ENCODE measurements at regions not wholly inside any gene's neighbourhood (a gene's known extent, or its start where the extent isn't known, plus 50 kb on each side); places are given as distances from the start of the nearest gene placed in this dataset.
A peak's percentile ranks its signal among the peaks of the same experiment; 100 is the strongest.

DNA sequence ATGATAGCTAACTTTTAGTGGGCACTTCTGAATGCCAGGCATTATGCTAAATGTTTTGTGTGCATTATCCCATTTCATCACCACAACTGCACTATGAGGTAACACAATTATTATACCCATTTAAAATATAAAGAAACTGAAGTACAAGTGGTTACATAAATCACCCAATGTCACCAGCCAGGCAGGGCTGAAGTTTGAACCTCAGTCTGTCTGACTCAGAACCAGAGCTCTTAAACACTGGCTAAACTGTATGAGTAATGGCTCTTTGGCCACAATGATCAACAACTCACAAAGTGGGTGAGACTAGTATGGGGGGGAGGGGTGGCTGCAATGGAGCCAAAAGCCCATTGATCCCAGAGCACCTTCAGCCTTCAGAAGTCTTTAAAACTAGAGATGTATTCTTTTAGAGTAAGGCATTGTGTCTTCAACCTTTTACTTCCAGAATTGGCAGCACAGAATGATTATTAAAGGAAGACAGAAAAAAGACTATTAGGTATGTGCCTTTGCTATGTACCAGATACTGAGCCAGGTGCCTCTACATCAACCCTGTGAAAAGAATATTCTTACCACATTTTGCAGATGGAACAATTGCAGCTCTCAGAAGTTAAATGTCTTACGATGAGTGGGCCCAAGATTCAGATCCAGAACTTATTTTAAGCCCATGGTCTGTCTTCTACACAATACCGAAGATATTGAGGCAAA is 166.9 kb downstream of the UACA start:
- Histone ChIP-seq H3K4me1 (no peaks in the 10 kb centered on the region), H3K36me3 (no peaks in the 10 kb centered on the region), H3K27ac (no peak overlapping the region), H3K9me3 (peaks cover 0 to 2% (median 0%) of the 10 kb centered on the region in 4 donors), H3K4me3 (no peak overlapping the region), H3K27me3 (peaks cover 0 to 3% (median 0%) of the 10 kb centered on the region in 4 donors)
- whole genome bisulfite sequencing, 2 donors = 82 to 90% methylated on average over 2 of the region's 2 CpGs
- FAIRE-seq (no peak), DNase-seq (no peak), ATAC-seq (peak in 1 of 4 donors; percentile 37)
- intact Hi-C loops (cut with DNase I) = no loop called here
- TF ChIP-seq, protein P1, sequence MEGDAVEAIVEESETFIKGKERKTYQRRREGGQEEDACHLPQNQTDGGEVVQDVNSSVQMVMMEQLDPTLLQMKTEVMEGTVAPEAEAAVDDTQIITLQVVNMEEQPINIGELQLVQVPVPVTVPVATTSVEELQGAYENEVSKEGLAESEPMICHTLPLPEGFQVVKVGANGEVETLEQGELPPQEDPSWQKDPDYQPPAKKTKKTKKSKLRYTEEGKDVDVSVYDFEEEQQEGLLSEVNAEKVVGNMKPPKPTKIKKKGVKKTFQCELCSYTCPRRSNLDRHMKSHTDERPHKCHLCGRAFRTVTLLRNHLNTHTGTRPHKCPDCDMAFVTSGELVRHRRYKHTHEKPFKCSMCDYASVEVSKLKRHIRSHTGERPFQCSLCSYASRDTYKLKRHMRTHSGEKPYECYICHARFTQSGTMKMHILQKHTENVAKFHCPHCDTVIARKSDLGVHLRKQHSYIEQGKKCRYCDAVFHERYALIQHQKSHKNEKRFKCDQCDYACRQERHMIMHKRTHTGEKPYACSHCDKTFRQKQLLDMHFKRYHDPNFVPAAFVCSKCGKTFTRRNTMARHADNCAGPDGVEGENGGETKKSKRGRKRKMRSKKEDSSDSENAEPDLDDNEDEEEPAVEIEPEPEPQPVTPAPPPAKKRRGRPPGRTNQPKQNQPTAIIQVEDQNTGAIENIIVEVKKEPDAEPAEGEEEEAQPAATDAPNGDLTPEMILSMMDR (IDR thresholded peaks at IDR 0.05) = no peak

DNA sequence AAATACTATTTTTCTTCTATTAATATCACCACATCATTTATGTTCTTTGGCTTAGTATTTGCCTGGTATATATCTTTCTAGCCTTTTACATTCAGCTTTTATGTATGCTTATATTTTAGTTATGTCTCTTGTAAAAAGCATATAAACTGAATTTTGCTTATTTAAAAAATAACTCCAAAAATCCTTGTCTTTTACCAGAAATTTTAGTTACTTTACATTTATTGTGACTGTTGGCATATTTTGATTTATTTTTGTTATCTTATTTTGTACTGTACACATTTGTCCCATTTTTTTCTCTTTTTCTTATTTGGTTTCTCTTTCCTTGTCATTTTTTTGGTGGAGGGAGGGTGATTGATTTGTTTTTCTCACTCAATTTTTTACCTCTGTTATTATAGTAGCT is 169.6 kb downstream of the UACA start:
- Histone ChIP-seq H3K27me3 (peaks cover 0 to 3% (median 0%) of the 10 kb centered on the region in 4 donors), H3K9me3 (peaks cover 0 to 2% (median 0%) of the 10 kb centered on the region in 4 donors), H3K36me3 (no peaks in the 10 kb centered on the region), H3K4me3 (no peak overlapping the region), H3K27ac (no peak overlapping the region), H3K4me1 (no peaks in the 10 kb centered on the region)
- no peak for ATAC-seq
- intact Hi-C loops (cut with DNase I) = no loop called here
- no peak for FAIRE-seq
- no peak for DNase-seq
- TF ChIP-seq, protein P1 (IDR thresholded peaks at IDR 0.05) = no peak

DNA sequence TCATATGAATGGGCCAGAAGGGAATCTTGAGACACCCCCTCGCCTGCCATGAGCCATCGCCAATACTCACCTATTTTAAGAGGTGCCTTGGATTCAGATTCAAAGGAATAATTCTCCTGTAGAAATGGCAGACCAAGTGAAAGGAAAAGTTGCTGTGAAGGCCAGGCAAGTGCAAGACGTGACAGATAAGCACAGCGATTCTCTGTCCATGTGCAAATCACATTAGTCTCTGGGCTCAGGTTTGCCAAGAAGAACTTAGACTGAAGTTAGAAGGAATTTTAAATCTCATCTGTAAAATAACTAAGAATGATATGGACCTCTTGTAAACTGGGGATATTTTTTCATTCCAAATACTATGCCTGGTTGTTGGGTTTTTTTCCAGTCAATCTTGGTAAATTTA is 173.6 kb downstream of the UACA start:
- TF ChIP-seq, protein P1 (IDR thresholded peaks at IDR 0.05) = no peak
- FAIRE-seq = no peak
- no peak for ATAC-seq
- H3K4me1 ChIP-seq = no peaks in the 10 kb centered on the region
- peaks cover 0 to 3% (median 0%) of the 10 kb centered on the region in 4 donors for H3K27me3 ChIP-seq
- 50 to 57% methylated on average over 4 of the region's 4 CpGs for WGBS, 2 donors
- H3K27ac ChIP-seq = peak overlapping the region in 1 of 4 donors; percentile 41
- DNase-seq = no peak
- H3K9me3 ChIP-seq = peaks cover 0 to 2% (median 0%) of the 10 kb centered on the region in 4 donors
- no peaks in the 10 kb centered on the region for H3K36me3 ChIP-seq
- H3K4me3 ChIP-seq = no peak overlapping the region
- intact Hi-C loops (cut with DNase I) = no loop called here

DNA sequence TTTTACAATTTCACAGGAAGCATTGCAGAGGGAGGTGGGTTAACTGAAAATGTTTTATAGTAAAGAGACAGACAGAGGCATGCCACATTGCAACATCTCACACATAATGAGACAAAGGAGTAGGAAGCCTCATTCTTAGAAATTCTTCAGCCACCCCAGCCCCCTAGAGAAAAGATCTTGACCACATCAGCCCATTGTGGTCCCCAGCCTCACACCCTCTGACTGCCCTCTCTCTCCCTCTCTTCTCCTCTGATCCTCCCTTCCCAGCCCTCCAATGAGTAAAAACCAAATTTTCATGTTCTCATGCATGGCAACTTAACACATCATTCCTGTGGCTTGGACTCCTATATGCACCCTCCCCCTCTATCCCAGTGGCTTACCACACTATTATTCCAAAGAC is 174.1 kb downstream of the UACA start:
- Histone ChIP-seq H3K4me1 (no peaks in the 10 kb centered on the region), H3K27me3 (peaks cover 0 to 3% (median 0%) of the 10 kb centered on the region in 4 donors), H3K9me3 (peaks cover 0 to 2% (median 0%) of the 10 kb centered on the region in 4 donors), H3K27ac (no peak overlapping the region), H3K4me3 (no peak overlapping the region), H3K36me3 (no peaks in the 10 kb centered on the region)
- intact Hi-C loops (cut with DNase I) = no loop called here
- TF ChIP-seq, protein P1 (IDR thresholded peaks at IDR 0.05) = no peak
- ATAC-seq (peak in 1 of 4 donors; percentile 35), FAIRE-seq (no peak), DNase-seq (no peak)

DNA sequence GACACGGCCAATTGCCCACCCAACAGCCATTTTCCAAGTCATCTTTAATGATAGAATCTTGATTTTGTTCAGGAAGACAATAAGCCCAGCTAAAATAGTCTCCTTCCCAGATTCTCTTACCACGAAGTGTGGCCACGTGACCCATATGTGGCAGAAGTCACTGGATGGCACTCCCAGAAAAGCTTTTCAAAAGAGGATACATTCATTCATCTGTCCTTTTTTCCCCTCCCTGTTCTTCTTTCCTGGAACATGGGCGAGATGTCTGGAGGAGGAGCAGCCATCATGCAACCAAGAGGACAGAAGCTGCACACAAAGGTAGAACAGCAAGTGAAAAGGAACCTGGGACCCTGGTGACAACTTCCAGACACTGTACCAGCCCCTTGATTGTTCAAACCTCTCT is 174.7 kb downstream of the UACA start:
- Histone ChIP-seq H3K36me3 (no peaks in the 10 kb centered on the region), H3K27ac (no peak overlapping the region), H3K4me3 (no peak overlapping the region), H3K4me1 (no peaks in the 10 kb centered on the region), H3K27me3 (no peaks in the 10 kb centered on the region), H3K9me3 (peaks cover 0 to 2% (median 0%) of the 10 kb centered on the region in 4 donors)
- TF ChIP-seq, protein P1 (IDR thresholded peaks at IDR 0.05) = no peak
- ATAC-seq (no peak), DNase-seq (no peak), FAIRE-seq (no peak)
- intact Hi-C loops (cut with DNase I) = no loop called here
- WGBS, 2 donors = 73 to 87% methylated on average over 4 of the region's 4 CpGs
